Ectodermal cell (in vitro differentiated cells): ENCODE measurements at regions not wholly inside any gene's neighbourhood (a gene's known extent, or its start where the extent isn't known, plus 50 kb on each side); places are given as distances from the start of the nearest gene placed in this dataset.

ENCODE experiments used
- H3K27ac ChIP-seq: 2 replicates; pipeline ENCODE4 v1.7.0; 2013; ENCODE audit warnings: mild to moderate bottlenecking, low read depth, low read length; ENCODE audit not compliant: insufficient read depth, poor library complexity, severe bottlenecking
- H3K27me3 ChIP-seq: 2 replicates; pipeline ENCODE4 v1.7.0; 2013; ENCODE audit warnings: mild to moderate bottlenecking, low read length; ENCODE audit not compliant: insufficient read depth, control insufficient read depth, poor library complexity, severe bottlenecking
- H3K36me3 ChIP-seq: one replicate; pipeline ENCODE4 v1.7.0; 2013; ENCODE audit warnings: low read length; ENCODE audit not compliant: control insufficient read depth, insufficient read depth
- H3K4me1 ChIP-seq: one replicate; pipeline ENCODE4 v1.7.0; 2013; ENCODE audit warnings: low read length; ENCODE audit not compliant: control insufficient read depth, insufficient read depth
- H3K4me3 ChIP-seq: 2 replicates; pipeline ENCODE4 v1.7.0; 2013; ENCODE audit warnings: low read depth, low read length, control low read depth; ENCODE audit not compliant: insufficient read depth
- H3K9me3 ChIP-seq: 2 replicates; pipeline ENCODE4 v1.7.0; 2013; ENCODE audit warnings: mild to moderate bottlenecking, low read length, moderate library complexity; ENCODE audit not compliant: control insufficient read depth
- WGBS, 2 experiments: methylation state at CpG; one replicate each; pipeline ENCODE4 v1.1.7; 2013; ENCODE audit warnings: missing lambda C conversion rate in 2 of 2; 5-methylcytosine and 5-hydroxymethylcytosine counted together

- no peaks in the 10 kb centered on the region for H3K36me3 ChIP-seq
- no peaks in the 10 kb centered on the region for H3K27me3 ChIP-seq
- 95 to 98% methylated on average over 6 of the region's 6 CpGs for WGBS, 2 experiments
Observed at GRCh38 chr13:21946964-21947363, 276.1 kb downstream of the FGF9 start.

GRCh38 chr13:21948769-21949474 is 278.0 kb downstream of the FGF9 start:
- Histone ChIP-seq H3K36me3 (no peaks in the 10 kb centered on the region), H3K9me3 (no peaks in the 10 kb centered on the region), H3K27me3 (no peaks in the 10 kb centered on the region), H3K27ac (no peak overlapping the region), H3K4me1 (no peaks in the 10 kb centered on the region), H3K4me3 (no peak overlapping the region)
- 83 to 84% methylated on average over 8 to 9 of the region's 15 CpGs for WGBS, 2 experiments

More at GRCh38 chr13:21946964-21947363, 276.1 kb downstream of the FGF9 start:
- Histone ChIP-seq H3K4me1 (no peaks in the 10 kb centered on the region), H3K4me3 (no peak overlapping the region), H3K27ac (no peak overlapping the region), H3K9me3 (no peaks in the 10 kb centered on the region)

- 94 to 97% methylated on average over 5 of the region's 6 CpGs for WGBS, 2 experiments
- Histone ChIP-seq H3K27ac (no peak overlapping the region), H3K4me1 (no peaks in the 10 kb centered on the region), H3K9me3 (no peaks in the 10 kb centered on the region), H3K27me3 (no peaks in the 10 kb centered on the region), H3K36me3 (no peaks in the 10 kb centered on the region), H3K4me3 (no peak overlapping the region)
Observed at GRCh38 chr13:21949818-21950429, 279.1 kb downstream of the FGF9 start.

GRCh38 chr13:21956666-21957065 is 285.8 kb downstream of the FGF9 start:
- Histone ChIP-seq H3K27ac (no peak overlapping the region), H3K36me3 (no peaks in the 10 kb centered on the region), H3K4me3 (no peak overlapping the region), H3K27me3 (no peaks in the 10 kb centered on the region), H3K9me3 (no peaks in the 10 kb centered on the region), H3K4me1 (no peaks in the 10 kb centered on the region)
- WGBS, 2 experiments = 90 to 92% methylated on average over 1 of the region's 1 CpG

- Histone ChIP-seq H3K4me1 (no peaks in the 10 kb centered on the region), H3K9me3 (no peaks in the 10 kb centered on the region), H3K27ac (no peak overlapping the region), H3K27me3 (no peaks in the 10 kb centered on the region), H3K4me3 (no peak overlapping the region), H3K36me3 (no peaks in the 10 kb centered on the region)
Observed at GRCh38 chr13:21957833-21958232, 287.0 kb downstream of the FGF9 start.

- H3K9me3 ChIP-seq = no peaks in the 10 kb centered on the region
- WGBS, 2 experiments = 86 to 100% methylated on average over 3 of the region's 3 CpGs
- H3K27ac ChIP-seq = no peak overlapping the region
- H3K4me3 ChIP-seq = no peak overlapping the region
- no peaks in the 10 kb centered on the region for H3K36me3 ChIP-seq
- no peaks in the 10 kb centered on the region for H3K4me1 ChIP-seq
- no peaks in the 10 kb centered on the region for H3K27me3 ChIP-seq
Observed at GRCh38 chr13:21960108-21960507, 289.2 kb downstream of the FGF9 start.

- Histone ChIP-seq H3K36me3 (no peaks in the 10 kb centered on the region), H3K27me3 (no peaks in the 10 kb centered on the region), H3K9me3 (no peaks in the 10 kb centered on the region), H3K27ac (no peak overlapping the region), H3K4me1 (no peaks in the 10 kb centered on the region), H3K4me3 (no peak overlapping the region)
- WGBS, 2 experiments = 73 to 89% methylated on average over 4 to 5 of the region's 5 CpGs
Observed at GRCh38 chr13:21964686-21965085, 293.8 kb downstream of the FGF9 start.

- WGBS, 2 experiments = 92 to 94% methylated on average over 14 of the region's 14 CpGs
- Histone ChIP-seq H3K4me1 (no peaks in the 10 kb centered on the region), H3K27me3 (no peaks in the 10 kb centered on the region), H3K27ac (no peak overlapping the region), H3K4me3 (no peak overlapping the region), H3K36me3 (no peaks in the 10 kb centered on the region), H3K9me3 (no peaks in the 10 kb centered on the region)
Observed at GRCh38 chr13:21965095-21965494, 294.2 kb downstream of the FGF9 start.

- no peaks in the 10 kb centered on the region for H3K36me3 ChIP-seq
- no peaks in the 10 kb centered on the region for H3K4me1 ChIP-seq
- H3K27ac ChIP-seq = no peak overlapping the region
- WGBS, 2 experiments = 95 to 98% methylated on average over 4 of the region's 4 CpGs
- no peak overlapping the region for H3K4me3 ChIP-seq
- H3K9me3 ChIP-seq = no peaks in the 10 kb centered on the region
- H3K27me3 ChIP-seq = no peaks in the 10 kb centered on the region
Observed at GRCh38 chr13:21966014-21966413, 295.1 kb downstream of the FGF9 start.

GRCh38 chr13:21967871-21968270 is 297.0 kb downstream of the FGF9 start:
- H3K4me1 ChIP-seq = no peaks in the 10 kb centered on the region
- 85 to 88% methylated on average over 1 of the region's 1 CpG for WGBS, 2 experiments
- H3K4me3 ChIP-seq = no peak overlapping the region
- H3K9me3 ChIP-seq = no peaks in the 10 kb centered on the region
- no peaks in the 10 kb centered on the region for H3K27me3 ChIP-seq
- no peaks in the 10 kb centered on the region for H3K36me3 ChIP-seq
- no peak overlapping the region for H3K27ac ChIP-seq
